ENCODE measurements at regions not wholly inside any gene's neighbourhood (a gene's known extent, or its start where the extent isn't known, plus 50 kb on each side); places are given as distances from the start of the nearest gene placed in this dataset.

- Mint-ChIP-seq H3K36me3 (no peaks in the 10 kb centered on the region), H3K27ac (no peak overlapping the region), H3K9me3 (peaks cover 0 to 3% (median 0%) of the 10 kb centered on the region in 7 donors), H3K27me3 (ENCODE audit: low read depth in 3 of 3) (peaks cover 0 to 1% (median 0%) of the 10 kb centered on the region in 3 donors), H3K4me3 (no peak overlapping the region), H3K4me1 (no peaks in the 10 kb centered on the region)
- intact Hi-C loops (cut with micrococcal nuclease): no loop called here
- Histone ChIP-seq H3K4me1 (ENCODE audit: control insufficient read depth in 1 of 2, insufficient read depth in 2 of 2, low read length in 2 of 2) (no peaks in the 10 kb centered on the region), H3K4me2 (replicated peaks; ENCODE audit: extremely low read depth, low read length, poor library complexity, severe bottlenecking) (no peak overlapping the region), H2AFZ (ENCODE audit: insufficient read depth, low read depth, low read length, poor library complexity, severe bottlenecking) (no peak overlapping the region), H3K4me3 (replicated peaks in 1 of 3; ENCODE audit: low read depth in 2 of 3, low read length in 3 of 3) (no peak overlapping the region), H3K27ac (ENCODE audit: low read depth in 1 of 2, low read length in 2 of 2) (no peak overlapping the region), H3K79me2 (ENCODE audit: insufficient read depth, low read length) (no peaks in the 10 kb centered on the region), H4K20me1 (ENCODE audit: insufficient read depth, low read length) (no peaks in the 10 kb centered on the region), H3K9ac (ENCODE audit: insufficient read depth, low read length, poor library complexity, severe bottlenecking) (no peak overlapping the region), H3K36me3 (replicated peaks in 1 of 2; ENCODE audit: control insufficient read depth in 1 of 2, insufficient read depth in 2 of 2, low read length in 2 of 2) (no peaks in the 10 kb centered on the region), H3K27me3 (ENCODE audit: control insufficient read depth in 2 of 2, insufficient read depth in 2 of 2, low read length in 2 of 2) (no peaks in the 10 kb centered on the region), H3K9me3 (replicated peaks in 1 of 2; ENCODE audit: control insufficient read depth in 1 of 2, insufficient read depth in 1 of 2, low read length in 2 of 2) (no peaks in the 10 kb centered on the region)
- TF ChIP-seq CTCF (IDR thresholded peaks at IDR 0.05): no peak
- WGBS (ENCODE audit: insufficient coverage): no CpG with 5 or more reads among the region's 2 CpGs
- DNase-seq: no peak
Observed at GRCh38 chr12:88856201-88856600, 275.9 kb upstream of the KITLG start.

GRCh38 chr12:88855301-88855700, 275.0 kb upstream of the KITLG start:
- Histone ChIP-seq H3K4me2 (replicated peaks; ENCODE audit: extremely low read depth, low read length, poor library complexity, severe bottlenecking) (no peak overlapping the region), H2AFZ (ENCODE audit: insufficient read depth, low read depth, low read length, poor library complexity, severe bottlenecking) (no peak overlapping the region)
- no peaks in the 10 kb centered on the region for H3K36me3 Mint-ChIP-seq

More at GRCh38 chr12:88855301-88855700, 275.0 kb upstream of the KITLG start:
- no peak overlapping the region for H3K27ac ChIP-seq (ENCODE audit: low read depth in 1 of 2, low read length in 2 of 2)
- Mint-ChIP-seq H3K27me3 (ENCODE audit: low read depth in 3 of 3) (peaks cover 0 to 1% (median 0%) of the 10 kb centered on the region in 3 donors), H3K9me3 (peaks cover 0 to 4% (median 0%) of the 10 kb centered on the region in 7 donors), H3K27ac (no peak overlapping the region), H3K4me1 (no peaks in the 10 kb centered on the region), H3K4me3 (no peak overlapping the region)
- no CpG with 5 or more reads among the region's 1 CpG for WGBS (ENCODE audit: insufficient coverage)
- H3K27me3 ChIP-seq (ENCODE audit: control insufficient read depth in 2 of 2, insufficient read depth in 2 of 2, low read length in 2 of 2): no peaks in the 10 kb centered on the region
- no peak overlapping the region for H3K9ac ChIP-seq (ENCODE audit: insufficient read depth, low read length, poor library complexity, severe bottlenecking)
- no peaks in the 10 kb centered on the region for H3K9me3 ChIP-seq (replicated peaks in 1 of 2; ENCODE audit: control insufficient read depth in 1 of 2, insufficient read depth in 1 of 2, low read length in 2 of 2)
- no peak for TF ChIP-seq CTCF (IDR thresholded peaks at IDR 0.05)
- H3K4me1 ChIP-seq (ENCODE audit: control insufficient read depth in 1 of 2, insufficient read depth in 2 of 2, low read length in 2 of 2): no peaks in the 10 kb centered on the region
- no peaks in the 10 kb centered on the region for H3K36me3 ChIP-seq (replicated peaks in 1 of 2; ENCODE audit: control insufficient read depth in 1 of 2, insufficient read depth in 2 of 2, low read length in 2 of 2)
- H3K4me3 ChIP-seq (replicated peaks in 1 of 3; ENCODE audit: low read depth in 2 of 3, low read length in 3 of 3): no peak overlapping the region
- intact Hi-C loops (cut with micrococcal nuclease): no loop called here
- H4K20me1 ChIP-seq (ENCODE audit: insufficient read depth, low read length): no peaks in the 10 kb centered on the region
- no peak for DNase-seq
- no peaks in the 10 kb centered on the region for H3K79me2 ChIP-seq (ENCODE audit: insufficient read depth, low read length)

Data from CD14-positive monocyte (primary cell).